Cardiac fibroblast (primary cell): ENCODE measurements at regions not wholly inside any gene's neighbourhood (a gene's known extent, or its start where the extent isn't known, plus 50 kb on each side); places are given as distances from the start of the nearest gene placed in this dataset.

ENCODE experiments used
- DNase-seq, 2 donors: peaks; one replicate each; pipeline versions ENCODE4 v3.0.0 to v3.0.0-alpha.2; 2010; ENCODE audit warnings: low read depth in 2 of 2
- H3K4me3 ChIP-seq, 2 donors: replicated peaks in 1 of 2; 1 replicate in 1 of 2; 2 replicates in 1 of 2; pipeline ENCODE4 v1.5.1; 2011; ENCODE audit warnings: low read depth in 2 of 2, low read length in 2 of 2, mild to moderate bottlenecking in 2 of 2, moderate library complexity in 1 of 2
- CTCF ChIP-seq: IDR thresholded peaks from one replicate; pipeline ENCODE4 v1.5.1; 2011; ENCODE audit warnings: low read depth, mild to moderate bottlenecking, low read length, inconsistent platforms

- DNase-seq = no peak
- no peak for TF ChIP-seq CTCF
- H3K4me3 ChIP-seq = no peak overlapping the region
Observed at GRCh38 chr18:68431922-68432198, 283.0 kb downstream of the TMX3 start.

- DNase-seq = no peak
- TF ChIP-seq CTCF = no peak
- no peak overlapping the region for H3K4me3 ChIP-seq
Observed at GRCh38 chr18:68431111-68431921, 283.6 kb downstream of the TMX3 start.

DNA sequence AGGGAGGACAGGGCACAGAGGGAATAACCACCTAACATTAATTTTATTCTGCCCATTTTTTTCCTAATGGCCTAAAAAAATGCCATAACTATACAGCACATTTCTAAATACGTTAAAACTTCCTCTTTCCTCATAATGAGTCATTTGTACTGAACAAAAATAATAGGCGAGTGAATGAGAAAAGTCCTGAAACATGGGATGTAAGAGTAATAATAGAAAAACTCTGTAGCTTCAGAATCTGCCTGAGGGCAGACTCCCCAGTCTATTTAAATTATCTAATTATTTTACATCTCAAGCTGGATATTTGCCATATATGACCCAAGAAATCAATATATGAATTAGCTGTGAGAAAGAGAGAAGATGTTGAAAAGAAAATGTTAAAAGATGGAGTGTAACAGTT, 285.1 kb downstream of the TMX3 start:
- TF ChIP-seq CTCF = no peak
- no peak overlapping the region for H3K4me3 ChIP-seq
- peak in 1 of 2 donors; percentile 79 for DNase-seq

DNA sequence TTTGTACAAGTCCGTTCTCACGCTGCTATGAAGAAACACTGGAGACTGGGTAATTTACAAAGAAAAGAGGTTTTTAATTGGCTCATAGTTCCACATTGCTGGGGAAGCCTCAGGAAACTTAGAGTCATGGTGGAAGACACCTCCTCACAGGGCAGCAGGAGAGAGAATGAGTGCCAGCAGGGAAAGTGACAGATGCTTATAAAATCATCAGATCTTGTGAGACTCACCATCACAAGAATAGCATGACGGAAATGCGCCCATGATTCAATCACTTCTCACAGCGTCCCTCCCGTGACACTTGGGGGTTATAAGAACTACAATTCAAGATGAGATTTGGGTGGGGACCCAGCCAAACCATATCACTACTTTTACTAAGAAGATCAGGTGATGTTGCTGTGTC, 285.8 kb downstream of the TMX3 start:
- H3K4me3 ChIP-seq = no peak overlapping the region
- DNase-seq = no peak
- TF ChIP-seq CTCF = no peak

GRCh38 chr18:68428661-68429060, 286.2 kb downstream of the TMX3 start:
- no peak overlapping the region for H3K4me3 ChIP-seq
- TF ChIP-seq CTCF = no peak
- DNase-seq = no peak

- TF ChIP-seq CTCF = no peak
- no peak overlapping the region for H3K4me3 ChIP-seq
- DNase-seq = peak; percentile 43 to 85
Observed at GRCh38 chr18:68427951-68428401, 286.9 kb downstream of the TMX3 start.

GRCh38 chr18:68426731-68427315, 288.1 kb downstream of the TMX3 start:
- no peak for TF ChIP-seq CTCF
- peak in 1 of 2 donors; percentile 49 for DNase-seq
- H3K4me3 ChIP-seq = no peak overlapping the region
